NCI-H2171 (cell line): ENCODE measurements at regions not wholly inside any gene's neighbourhood (a gene's known extent, or its start where the extent isn't known, plus 50 kb on each side); places are given as distances from the start of the nearest gene placed in this dataset.
A peak's percentile ranks its signal among the peaks of the same experiment; 100 is the strongest.
"Not testable (repeated sequence)": the region's sequence is repeated elsewhere in the genome, so short reads cannot be mapped to it uniquely, and the experiment has no call there.

Experiments used
- DNase-seq: peaks from one replicate; lab custom pipeline; 2025; lab: John Stamatoyannopoulos, UW

GRCh38 chr13:84654654-84655275, 772.5 kb upstream of the SLITRK1 start:
- no peak for DNase-seq

GRCh38 chr13:84653915-84654534, 771.8 kb upstream of the SLITRK1 start:
- no peak for DNase-seq

- no peak for DNase-seq
Observed at GRCh38 chr13:84651705-84652104, 769.4 kb upstream of the SLITRK1 start.

- no peak for DNase-seq
Observed at GRCh38 chr13:84651288-84651687, 769.0 kb upstream of the SLITRK1 start.

GRCh38 chr13:84649853-84650252, 767.6 kb upstream of the SLITRK1 start:
- no peak for DNase-seq

- no peak for DNase-seq
Observed at GRCh38 chr13:84648069-84648640, 765.9 kb upstream of the SLITRK1 start.

- no peak for DNase-seq
Observed at GRCh38 chr13:84646957-84647356, 764.7 kb upstream of the SLITRK1 start.

GRCh38 chr13:84645196-84646012, 763.1 kb upstream of the SLITRK1 start:
- no peak for DNase-seq

- DNase-seq = no peak
Observed at GRCh38 chr13:84641491-84641890, 759.2 kb upstream of the SLITRK1 start.

GRCh38 chr13:84640691-84641090, 758.4 kb upstream of the SLITRK1 start:
- no peak for DNase-seq

GRCh38 chr13:84630476-84630875, 748.2 kb upstream of the SLITRK1 start:
- no peak for DNase-seq

GRCh38 chr13:84616864-84617263, 734.6 kb upstream of the SLITRK1 start:
- DNase-seq = no peak

- no peak for DNase-seq
Observed at GRCh38 chr13:84609716-84610115, 727.4 kb upstream of the SLITRK1 start.

GRCh38 chr13:84607261-84608013, 725.2 kb upstream of the SLITRK1 start:
- DNase-seq = no peak

GRCh38 chr13:84606616-84607015, 724.3 kb upstream of the SLITRK1 start:
- DNase-seq = no peak

GRCh38 chr13:84605927-84606326, 723.7 kb upstream of the SLITRK1 start:
- no peak for DNase-seq

- DNase-seq = no peak
Observed at GRCh38 chr13:84591444-84591843, 709.2 kb upstream of the SLITRK1 start.

GRCh38 chr13:84590663-84591062, 708.4 kb upstream of the SLITRK1 start:
- no peak for DNase-seq

GRCh38 chr13:84588023-84588422, 705.7 kb upstream of the SLITRK1 start:
- DNase-seq = no peak

GRCh38 chr13:84579901-84580300, 697.6 kb upstream of the SLITRK1 start:
- DNase-seq = not testable (repeated sequence)

- DNase-seq = peak; percentile 30
Observed at GRCh38 chr13:84574851-84575250, 692.6 kb upstream of the SLITRK1 start.

- DNase-seq = no peak
Observed at GRCh38 chr13:84571264-84571663, 689.0 kb upstream of the SLITRK1 start.
